Brain microvascular endothelial cell (primary cell): ENCODE measurements at regions not wholly inside any gene's neighbourhood (a gene's known extent, or its start where the extent isn't known, plus 50 kb on each side); places are given as distances from the start of the nearest gene placed in this dataset.

Source experiments
- DNase-seq: peaks from one replicate; pipeline ENCODE4 v3.0.0-alpha.2; 2020
- H3K27ac ChIP-seq: fragments of 250-450 bp; sonication (Bioruptor Pico); 2 replicates; pipeline ENCODE4 v1.5.1; 2020; ENCODE audit warnings: mild to moderate bottlenecking, moderate library complexity
- H3K27me3 ChIP-seq: fragments of 250-450 bp; sonication (Bioruptor Pico); replicated peaks from 2 replicates; pipeline ENCODE4 v1.5.1; 2020; ENCODE audit warnings: mild to moderate bottlenecking
- H3K36me3 ChIP-seq: fragments of 250-450 bp; sonication (Bioruptor Pico); replicated peaks from 2 replicates; pipeline ENCODE4 v1.5.1; 2020; ENCODE audit warnings: mild to moderate bottlenecking
- H3K4me3 ChIP-seq: 2 replicates; pipeline ENCODE4 v1.5.1; 2011; ENCODE audit warnings: low read depth, mild to moderate bottlenecking, control low read depth, low read length, moderate library complexity
- in situ Hi-C: cut with HindIII; loops from 2 replicates; pipeline ENCODE4 v1.10.0; 2017; ENCODE audit warnings: low sequenced_read_pairs, low pct_ligation_motif_present
- TF ChIP-seq, protein P1 (sequence below): IDR thresholded peaks from 2 replicates; pipeline ENCODE4 v1.5.1; 2011; ENCODE audit warnings: low read depth, mild to moderate bottlenecking, moderate library complexity, low read length, control low read depth, inconsistent platforms; ENCODE audit errors: missing control alignments

DNA sequence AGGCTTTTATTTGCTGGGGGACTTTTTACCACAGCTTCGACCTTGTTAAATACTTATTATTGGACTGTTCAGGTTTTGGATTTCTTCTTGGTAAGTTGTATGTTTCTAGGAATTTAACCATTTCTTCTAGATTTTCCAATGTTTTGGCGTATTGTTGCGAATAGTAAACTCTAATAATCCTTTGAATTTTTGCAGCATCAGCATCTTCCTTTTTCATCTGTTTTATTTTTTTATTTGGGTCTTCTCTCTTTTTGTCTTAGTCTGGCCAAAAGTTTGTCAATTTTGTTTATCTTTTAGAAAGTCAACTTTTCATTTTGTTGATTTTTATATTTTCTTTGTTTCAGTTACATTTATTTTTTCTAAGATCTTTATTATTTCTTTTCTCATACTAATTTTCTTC lies 1272.0 kb downstream of the HACE1 start:
- H3K27ac ChIP-seq = no peak overlapping the region
- H3K27me3 ChIP-seq = no peaks in the 10 kb centered on the region
- no peak for DNase-seq
- H3K4me3 ChIP-seq = no peak overlapping the region
- TF ChIP-seq, protein P1, sequence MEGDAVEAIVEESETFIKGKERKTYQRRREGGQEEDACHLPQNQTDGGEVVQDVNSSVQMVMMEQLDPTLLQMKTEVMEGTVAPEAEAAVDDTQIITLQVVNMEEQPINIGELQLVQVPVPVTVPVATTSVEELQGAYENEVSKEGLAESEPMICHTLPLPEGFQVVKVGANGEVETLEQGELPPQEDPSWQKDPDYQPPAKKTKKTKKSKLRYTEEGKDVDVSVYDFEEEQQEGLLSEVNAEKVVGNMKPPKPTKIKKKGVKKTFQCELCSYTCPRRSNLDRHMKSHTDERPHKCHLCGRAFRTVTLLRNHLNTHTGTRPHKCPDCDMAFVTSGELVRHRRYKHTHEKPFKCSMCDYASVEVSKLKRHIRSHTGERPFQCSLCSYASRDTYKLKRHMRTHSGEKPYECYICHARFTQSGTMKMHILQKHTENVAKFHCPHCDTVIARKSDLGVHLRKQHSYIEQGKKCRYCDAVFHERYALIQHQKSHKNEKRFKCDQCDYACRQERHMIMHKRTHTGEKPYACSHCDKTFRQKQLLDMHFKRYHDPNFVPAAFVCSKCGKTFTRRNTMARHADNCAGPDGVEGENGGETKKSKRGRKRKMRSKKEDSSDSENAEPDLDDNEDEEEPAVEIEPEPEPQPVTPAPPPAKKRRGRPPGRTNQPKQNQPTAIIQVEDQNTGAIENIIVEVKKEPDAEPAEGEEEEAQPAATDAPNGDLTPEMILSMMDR = no peak
- no peaks in the 10 kb centered on the region for H3K36me3 ChIP-seq
- in situ Hi-C loops = no loop called here

GRCh38 chr6:103578115-103578514 lies 1281.6 kb downstream of the HACE1 start:
- no peaks in the 10 kb centered on the region for H3K27me3 ChIP-seq
- no peak overlapping the region for H3K4me3 ChIP-seq
- TF ChIP-seq, protein P1 = no peak
- H3K27ac ChIP-seq = no peak overlapping the region
- DNase-seq = no peak
- in situ Hi-C loops = no loop called here
- no peaks in the 10 kb centered on the region for H3K36me3 ChIP-seq

GRCh38 chr6:103570431-103570830 lies 1289.3 kb downstream of the HACE1 start:
- in situ Hi-C loops = no loop called here
- TF ChIP-seq, protein P1 = no peak
- no peaks in the 10 kb centered on the region for H3K27me3 ChIP-seq
- H3K27ac ChIP-seq = no peak overlapping the region
- H3K36me3 ChIP-seq = no peaks in the 10 kb centered on the region
- DNase-seq = no peak
- no peak overlapping the region for H3K4me3 ChIP-seq

DNA sequence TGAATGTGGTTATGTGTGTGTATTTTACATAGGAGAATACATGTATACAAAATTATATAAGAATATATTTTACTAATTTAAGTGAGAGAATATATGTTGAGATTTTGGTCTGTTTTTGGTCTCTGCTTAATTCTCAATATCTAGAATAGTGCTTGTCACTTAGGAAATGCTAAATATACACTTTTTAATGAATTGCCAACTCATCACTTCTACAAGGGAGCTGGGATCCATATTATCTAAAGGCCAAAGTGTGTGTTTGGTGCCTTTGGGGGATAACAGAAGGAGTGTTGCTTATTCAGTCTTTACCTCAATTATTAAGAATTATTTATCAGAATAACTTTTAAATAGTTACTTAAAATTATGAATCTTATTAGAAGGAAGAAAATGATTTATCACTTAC lies 1304.8 kb downstream of the HACE1 start:
- Histone ChIP-seq H3K27me3 (no peaks in the 10 kb centered on the region), H3K36me3 (no peaks in the 10 kb centered on the region), H3K27ac (no peak overlapping the region), H3K4me3 (no peak overlapping the region)
- in situ Hi-C loops = no loop called here
- TF ChIP-seq, protein P1 = no peak
- DNase-seq = no peak

GRCh38 chr6:103538381-103538780 lies 1321.3 kb downstream of the HACE1 start:
- in situ Hi-C loops = no loop called here
- H3K27me3 ChIP-seq = no peaks in the 10 kb centered on the region
- TF ChIP-seq, protein P1 = no peak
- no peak for DNase-seq
- H3K36me3 ChIP-seq = no peaks in the 10 kb centered on the region
- H3K27ac ChIP-seq = no peak overlapping the region
- H3K4me3 ChIP-seq = no peak overlapping the region

GRCh38 chr6:103534814-103535213 lies 1324.9 kb downstream of the HACE1 start:
- Histone ChIP-seq H3K27ac (no peak overlapping the region), H3K4me3 (no peak overlapping the region), H3K27me3 (no peaks in the 10 kb centered on the region), H3K36me3 (no peaks in the 10 kb centered on the region)
- in situ Hi-C loops = no loop called here
- DNase-seq = no peak
- TF ChIP-seq, protein P1 = no peak
